Uterus (tissue), 2 donors: ENCODE measurements at regions not wholly inside any gene's neighbourhood (a gene's known extent, or its start where the extent isn't known, plus 50 kb on each side); places are given as distances from the start of the nearest gene placed in this dataset.
"Not testable (repeated sequence)": the region's sequence is repeated elsewhere in the genome, so short reads cannot be mapped to it uniquely, and the experiment has no call there.

ENCODE experiments used
- POLR2A ChIP-seq, 2 donors: fragments of 450-650 bp; IDR thresholded peaks; one replicate each; pipeline ENCODE4 v1.6.1; 2016; ENCODE audit warnings: antibody characterized with exemption in 2 of 2, mild to moderate bottlenecking in 1 of 2, moderate library complexity in 1 of 2
- TF ChIP-seq, protein P1 (sequence below), 4 experiments: fragments of 200-600 bp in 2 of 4; fragments of 450-650 bp in 2 of 4; sonication (generic) in 2 of 4; IDR thresholded peaks; one replicate each; pipeline ENCODE4 v1.5.1; 2016 to 2019; ENCODE audit warnings: antibody characterized with exemption in 4 of 4, mild to moderate bottlenecking in 2 of 4, moderate library complexity in 1 of 4

DNA sequence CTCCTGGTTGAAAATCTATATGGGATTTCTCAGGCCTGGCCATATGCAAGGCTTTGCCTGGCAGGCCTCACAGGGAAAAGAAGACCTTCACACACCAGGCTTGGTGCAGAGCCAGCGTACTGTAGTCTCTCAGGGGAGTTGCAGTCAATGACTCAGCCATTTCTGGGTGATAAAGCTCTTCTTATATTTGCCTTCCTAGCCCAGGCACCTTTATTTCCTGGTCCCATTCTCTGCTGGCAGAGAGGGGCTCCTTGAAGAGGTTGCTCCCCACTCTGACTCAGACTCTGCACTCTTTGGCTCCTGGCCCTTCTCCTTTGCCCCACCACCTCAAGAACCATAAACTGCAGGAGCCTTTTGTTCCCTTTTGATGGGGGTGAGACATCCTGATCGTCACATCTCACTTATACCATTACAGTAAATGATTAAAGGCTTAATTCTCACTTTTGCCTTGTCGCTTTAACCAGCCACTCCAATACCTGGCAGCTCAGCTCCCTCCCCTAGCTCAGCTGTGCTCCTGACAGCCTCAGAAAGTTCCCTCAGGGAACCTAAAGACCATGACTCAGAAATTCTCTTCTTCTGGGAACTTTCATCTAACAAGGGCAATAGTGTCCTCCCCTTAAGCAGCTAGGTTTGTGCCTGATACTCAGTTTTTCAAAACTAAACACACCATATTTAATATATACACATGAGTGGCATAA is 174.0 kb downstream of the AVL9 start:
- TF ChIP-seq, protein P1, sequence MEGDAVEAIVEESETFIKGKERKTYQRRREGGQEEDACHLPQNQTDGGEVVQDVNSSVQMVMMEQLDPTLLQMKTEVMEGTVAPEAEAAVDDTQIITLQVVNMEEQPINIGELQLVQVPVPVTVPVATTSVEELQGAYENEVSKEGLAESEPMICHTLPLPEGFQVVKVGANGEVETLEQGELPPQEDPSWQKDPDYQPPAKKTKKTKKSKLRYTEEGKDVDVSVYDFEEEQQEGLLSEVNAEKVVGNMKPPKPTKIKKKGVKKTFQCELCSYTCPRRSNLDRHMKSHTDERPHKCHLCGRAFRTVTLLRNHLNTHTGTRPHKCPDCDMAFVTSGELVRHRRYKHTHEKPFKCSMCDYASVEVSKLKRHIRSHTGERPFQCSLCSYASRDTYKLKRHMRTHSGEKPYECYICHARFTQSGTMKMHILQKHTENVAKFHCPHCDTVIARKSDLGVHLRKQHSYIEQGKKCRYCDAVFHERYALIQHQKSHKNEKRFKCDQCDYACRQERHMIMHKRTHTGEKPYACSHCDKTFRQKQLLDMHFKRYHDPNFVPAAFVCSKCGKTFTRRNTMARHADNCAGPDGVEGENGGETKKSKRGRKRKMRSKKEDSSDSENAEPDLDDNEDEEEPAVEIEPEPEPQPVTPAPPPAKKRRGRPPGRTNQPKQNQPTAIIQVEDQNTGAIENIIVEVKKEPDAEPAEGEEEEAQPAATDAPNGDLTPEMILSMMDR (IDR thresholded peaks at IDR 0.05), result not testable (repeated sequence)
- TF ChIP-seq POLR2A (IDR thresholded peaks at IDR 0.05), result not testable (repeated sequence)
